CD4-positive, alpha-beta T cell (primary cell): ENCODE measurements at regions not wholly inside any gene's neighbourhood (a gene's known extent, or its start where the extent isn't known, plus 50 kb on each side); places are given as distances from the start of the nearest gene placed in this dataset.

Experiments used
- ATAC-seq: fragments of 200-7000 bp; cut with Tn5 transposase; one replicate; pipeline ENCODE4 v1.10.0; 2022; ENCODE audit warnings: mild to moderate bottlenecking; ENCODE audit not compliant: poor library complexity
- CTCF ChIA-PET: fragments of 350-600 bp; sonication (Branson Sonifier 250); formaldehyde crosslinking; loops from one replicate; lab custom pipeline; 2021; ENCODE audit warnings: antibody characterized with exemption, inconsistent platforms; lab: Charles Lee
- POLR2A ChIA-PET: fragments of 350-600 bp; sonication (Branson Sonifier 250); formaldehyde crosslinking; loops from one replicate; lab custom pipeline; 2021; ENCODE audit warnings: antibody characterized with exemption, inconsistent platforms; lab: Charles Lee
- DNase-seq, 14 experiments: peaks; one replicate each; pipeline ENCODE4 v3.0.0-alpha.2; 2013 to 2020; ENCODE audit warnings: mixed read lengths in 2 of 14
- H3K27ac ChIP-seq, 2 donors: one replicate each; pipeline versions ENCODE4 v1.5.1 to v1.7.0; 2013; ENCODE audit warnings: low read length in 2 of 2, low read depth in 1 of 2, mild to moderate bottlenecking in 1 of 2
- H3K27me3 ChIP-seq, 2 experiments: 1 replicate in 1 of 2; 2 replicates in 1 of 2; pipeline versions ENCODE4 v1.6.1 to v1.7.0; 2013; ENCODE audit warnings: low read length in 2 of 2, control low read depth in 1 of 2, mild to moderate bottlenecking in 1 of 2, moderate library complexity in 1 of 2; ENCODE audit not compliant: insufficient read depth in 2 of 2, control insufficient read depth in 1 of 2
- H3K36me3 ChIP-seq: one replicate; pipeline ENCODE4 v1.6.1; 2013; ENCODE audit warnings: low read length, control low read depth; ENCODE audit not compliant: insufficient read depth
- H3K4me1 ChIP-seq: one replicate; pipeline ENCODE4 v1.6.1; 2013; ENCODE audit warnings: low read length, control low read depth; ENCODE audit not compliant: insufficient read depth
- H3K4me3 ChIP-seq: one replicate; pipeline ENCODE4 v1.5.1; 2013; ENCODE audit warnings: mild to moderate bottlenecking, low read length, moderate library complexity
- H3K9me3 ChIP-seq, 2 experiments: 1 replicate in 1 of 2; 2 replicates in 1 of 2; pipeline versions ENCODE4 v1.6.1 to v1.7.0; 2013; ENCODE audit warnings: low read length in 2 of 2, mild to moderate bottlenecking in 2 of 2, control low read depth in 1 of 2, moderate library complexity in 1 of 2; ENCODE audit not compliant: control insufficient read depth in 1 of 2, insufficient read depth in 1 of 2
- H3K27ac Mint-ChIP-seq: one replicate; pipeline ENCODE4 v1.8.0; 2020; ENCODE audit warnings: mixed read lengths
- H3K27me3 Mint-ChIP-seq: one replicate; pipeline ENCODE4 v1.8.0; 2021; ENCODE audit warnings: mixed read lengths
- H3K36me3 Mint-ChIP-seq: one replicate; pipeline ENCODE4 v1.8.0; 2021; ENCODE audit warnings: low read depth, mixed read lengths
- H3K4me1 Mint-ChIP-seq: one replicate; pipeline ENCODE4 v1.8.0; 2021; ENCODE audit warnings: low read depth, mixed read lengths
- H3K4me3 Mint-ChIP-seq: one replicate; pipeline ENCODE4 v1.8.0; 2020; ENCODE audit warnings: mild to moderate bottlenecking, mixed read lengths
- H3K9me3 Mint-ChIP-seq: one replicate; pipeline ENCODE4 v1.8.0; 2020; ENCODE audit warnings: mixed read lengths
- CTCF ChIP-seq: fragments of 200-600 bp; IDR thresholded peaks from one replicate; pipeline ENCODE4 v1.8.0; 2022; ENCODE audit warnings: antibody characterized with exemption, mild to moderate bottlenecking
- intact Hi-C, 2 experiments: fragments of 100-400 bp; cut with DNase I in 1 of 2; cut with micrococcal nuclease in 1 of 2; formaldehyde crosslinking; loops; one replicate each; pipeline versions ENCODE4 v1.15.1 to v1.9.0; 2023 to 2025; cut with DNase I, micrococcal nuclease

- no peak for TF ChIP-seq CTCF
- Histone ChIP-seq H3K4me1 (no peaks in the 10 kb centered on the region), H3K36me3 (no peaks in the 10 kb centered on the region), H3K27me3 (peaks cover 0 to under 1% of the 10 kb centered on the region in 2 experiments), H3K9me3 (no peaks in the 10 kb centered on the region), H3K4me3 (no peak overlapping the region), H3K27ac (no peak overlapping the region)
- intact Hi-C loops = no loop called here
- no peaks in the 10 kb centered on the region for H3K9me3 Mint-ChIP-seq
- POLR2A ChIA-PET = no interaction called here
- CTCF ChIA-PET = no interaction called here
- H3K4me1 Mint-ChIP-seq = no peaks in the 10 kb centered on the region
- H3K4me3 Mint-ChIP-seq = no peak overlapping the region
- no peaks in the 10 kb centered on the region for H3K27me3 Mint-ChIP-seq
- H3K27ac Mint-ChIP-seq = no peak overlapping the region
- DNase-seq (peak in 1 of 14 experiments; percentile 2), ATAC-seq (no peak)
- no peaks in the 10 kb centered on the region for H3K36me3 Mint-ChIP-seq
Observed at GRCh38 chr4:55178226-55179005, 53.0 kb upstream of the KDR start.

GRCh38 chr4:55181010-55182005, 55.9 kb upstream of the KDR start:
- Mint-ChIP-seq H3K36me3 (no peaks in the 10 kb centered on the region), H3K4me1 (no peaks in the 10 kb centered on the region), H3K27me3 (peaks cover 13% of the 10 kb centered on the region), H3K4me3 (no peak overlapping the region), H3K9me3 (no peaks in the 10 kb centered on the region), H3K27ac (no peak overlapping the region)
- intact Hi-C loops = loop anchor here (5.0 to 10.0 kb wide), 4 partner anchors 373 to 686 kb away; no protein-coding TSS in a partner anchor
- ChIA-PET CTCF (no interaction called here), POLR2A (no interaction called here)
- H3K4me1 ChIP-seq = no peaks in the 10 kb centered on the region
- H3K9me3 ChIP-seq = no peaks in the 10 kb centered on the region
- H3K27me3 ChIP-seq = peaks cover 0 to 1% of the 10 kb centered on the region in 2 experiments
- ATAC-seq = no peak
- H3K4me3 ChIP-seq = no peak overlapping the region
- no peak for DNase-seq
- no peaks in the 10 kb centered on the region for H3K36me3 ChIP-seq
- TF ChIP-seq CTCF = no peak
- H3K27ac ChIP-seq = no peak overlapping the region

- Mint-ChIP-seq H3K4me3 (no peak overlapping the region), H3K36me3 (no peaks in the 10 kb centered on the region), H3K27ac (no peak overlapping the region), H3K9me3 (no peaks in the 10 kb centered on the region), H3K4me1 (no peaks in the 10 kb centered on the region), H3K27me3 (peaks cover 19% of the 10 kb centered on the region)
- no peak for TF ChIP-seq CTCF
- H3K4me3 ChIP-seq = no peak overlapping the region
- peaks cover 0 to 7% of the 10 kb centered on the region in 2 experiments for H3K27me3 ChIP-seq
- H3K27ac ChIP-seq = no peak overlapping the region
- H3K36me3 ChIP-seq = no peaks in the 10 kb centered on the region
- ChIA-PET CTCF (no interaction called here), POLR2A (no interaction called here)
- DNase-seq = no peak
- intact Hi-C loops = loop anchor here (5.0 to 10.0 kb wide), 4 partner anchors 371 to 683 kb away; no protein-coding TSS in a partner anchor
- no peaks in the 10 kb centered on the region for H3K9me3 ChIP-seq
- no peaks in the 10 kb centered on the region for H3K4me1 ChIP-seq
- no peak for ATAC-seq
Observed at GRCh38 chr4:55183926-55184599, 58.7 kb upstream of the KDR start.
